GM19463 (cell line): ENCODE measurements at regions not wholly inside any gene's neighbourhood (a gene's known extent, or its start where the extent isn't known, plus 50 kb on each side); places are given as distances from the start of the nearest gene placed in this dataset.

ENCODE experiments used
- ATAC-seq: cut with Tn5 transposase; IDR thresholded peaks from one replicate; pipeline ENCODE4 v1.9.1; 2021; ENCODE audit warnings: mild to moderate bottlenecking, moderate library complexity; ENCODE audit not compliant: unreplicated experiment

DNA sequence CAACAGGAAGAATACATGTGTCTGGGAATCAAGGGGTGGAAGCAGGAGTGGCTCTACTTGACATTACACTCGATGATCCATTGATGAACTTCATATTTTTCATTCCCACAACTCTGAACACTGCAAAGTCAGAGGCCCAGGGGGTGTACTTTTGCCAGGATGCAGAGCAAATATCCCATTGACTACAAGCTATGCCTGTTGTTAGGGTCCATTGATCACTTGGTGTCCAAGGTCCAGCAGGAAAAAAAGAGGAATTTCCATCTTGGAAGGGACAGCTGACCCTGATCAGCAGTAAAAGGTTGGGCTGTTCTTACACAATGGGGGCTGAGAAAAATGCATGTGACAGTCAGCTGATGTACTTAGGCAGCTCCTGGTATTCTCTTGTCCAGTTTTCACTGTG, 118.5 kb upstream of the MAP1B start:
- no peak for ATAC-seq

DNA sequence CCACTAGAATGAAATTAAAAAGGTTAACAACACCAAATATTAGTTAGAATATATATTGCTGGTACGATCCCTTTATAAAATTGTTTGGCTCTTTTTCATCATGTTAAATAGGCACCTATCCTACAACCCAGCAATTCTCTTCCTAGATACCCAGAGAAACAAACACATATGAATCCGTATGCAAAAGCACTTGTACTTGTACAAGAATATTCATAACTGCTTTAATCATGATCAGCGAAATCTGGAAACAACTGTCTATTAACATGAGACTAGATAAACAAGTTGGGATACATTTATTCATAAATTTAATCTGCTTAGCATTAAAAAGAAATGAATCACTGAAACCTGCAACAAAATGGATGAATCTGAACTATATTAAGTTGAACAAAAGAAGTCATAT, 113.7 kb upstream of the MAP1B start:
- ATAC-seq = no peak

- no peak for ATAC-seq
Measured at GRCh38 chr5:71996789-71997188, 110.5 kb upstream of the MAP1B start.

DNA sequence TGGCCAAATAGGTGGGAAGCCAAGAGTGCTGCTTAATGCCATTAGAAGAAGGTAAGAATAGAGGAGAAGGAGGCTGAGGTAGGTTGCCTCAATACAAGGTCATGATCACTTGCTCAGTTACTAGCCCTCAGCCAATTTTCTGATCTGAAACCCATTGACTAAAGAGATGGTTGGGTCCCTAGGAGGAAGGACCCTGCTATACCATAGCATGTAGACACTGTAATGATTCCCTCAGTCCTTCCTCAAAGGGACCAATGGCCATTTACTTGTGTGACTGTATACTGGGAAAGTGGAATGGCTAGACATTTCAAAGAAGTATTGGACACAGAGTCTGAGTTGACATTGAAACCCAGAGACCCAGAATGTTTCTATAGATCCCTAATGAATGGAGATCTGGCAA, 108.5 kb upstream of the MAP1B start:
- ATAC-seq = no peak

DNA sequence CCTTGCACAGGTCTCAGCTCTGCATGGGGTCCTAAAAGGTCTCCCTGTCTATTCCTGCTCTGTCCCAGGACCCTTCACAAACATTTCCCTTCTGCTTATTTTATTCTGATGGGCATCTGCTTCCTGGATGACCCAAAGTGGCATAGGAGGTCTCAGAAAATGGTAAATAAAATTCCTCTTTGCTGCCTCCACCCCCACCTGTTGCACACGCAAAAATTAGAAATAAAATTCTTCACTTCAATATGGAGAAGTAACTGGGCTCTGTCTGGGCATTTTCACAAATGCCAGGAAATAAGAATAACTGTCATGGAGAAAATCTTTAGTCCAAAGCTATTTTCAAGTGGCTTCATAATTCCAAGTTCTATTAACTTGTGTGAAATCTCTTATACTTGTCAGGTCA, 106.6 kb upstream of the MAP1B start:
- no peak for ATAC-seq

- no peak for ATAC-seq
Measured at GRCh38 chr5:72005671-72006070, 101.6 kb upstream of the MAP1B start.

- ATAC-seq = no peak
Measured at GRCh38 chr5:72006361-72006760, 100.9 kb upstream of the MAP1B start.

DNA sequence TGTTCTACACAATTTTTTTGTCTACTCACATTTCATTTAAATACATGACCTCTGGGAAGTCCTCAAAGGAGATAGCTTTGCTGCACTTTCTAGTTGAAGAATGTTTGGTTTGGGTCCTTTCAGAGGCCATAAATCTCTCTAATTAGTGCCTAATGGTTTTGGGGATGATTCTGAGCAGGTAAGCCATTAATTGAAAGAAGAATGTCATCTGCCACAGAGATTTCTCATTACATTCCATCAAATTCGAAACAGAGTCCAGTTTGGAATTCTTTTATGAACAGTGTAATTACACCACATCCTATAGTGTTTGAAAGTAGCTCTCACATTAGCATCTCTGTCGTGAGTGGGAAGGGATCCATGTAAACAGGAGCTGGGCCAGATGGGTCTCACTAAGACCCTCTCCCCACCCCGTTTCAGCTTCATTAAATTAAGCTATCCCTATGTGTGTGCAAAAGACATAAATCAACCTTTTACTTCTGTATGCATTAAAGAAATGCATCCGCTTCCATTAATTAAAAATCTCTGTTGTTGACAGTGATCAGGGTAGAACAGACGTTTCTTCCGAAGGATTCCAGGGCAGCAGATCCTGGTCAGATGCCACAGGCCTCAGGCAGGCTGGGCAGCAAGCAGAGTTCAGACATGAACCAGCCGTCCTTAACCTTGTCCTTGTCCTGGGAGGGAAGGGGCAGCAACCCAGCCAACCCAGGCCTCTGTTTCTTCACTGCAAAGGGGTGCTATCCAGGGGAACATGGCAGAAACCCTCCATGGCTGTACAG, 99.8 kb upstream of the MAP1B start:
- no peak for ATAC-seq

GRCh38 chr5:72009280-72009679, 98.0 kb upstream of the MAP1B start:
- ATAC-seq = no peak

DNA sequence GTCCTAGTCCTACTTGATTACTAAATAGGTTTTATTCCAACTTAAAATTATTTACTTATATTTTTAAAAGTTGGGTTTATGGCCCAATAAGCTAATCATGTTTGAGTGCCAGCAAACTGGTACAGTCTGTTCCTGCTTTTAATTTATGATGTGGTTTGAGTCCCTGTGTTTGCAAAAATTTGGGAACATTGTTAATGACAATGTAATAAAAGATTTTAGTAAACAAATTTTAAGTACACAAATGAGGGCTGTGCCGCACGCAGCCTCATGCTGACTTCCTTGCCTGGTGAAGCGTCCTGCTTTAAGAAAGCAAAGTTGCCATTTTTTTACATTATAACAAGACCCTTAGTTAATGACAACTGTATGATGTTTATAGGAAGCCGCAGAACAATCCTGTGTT, 96.8 kb upstream of the MAP1B start:
- ATAC-seq = no peak

- no peak for ATAC-seq
Measured at GRCh38 chr5:72012906-72013305, 94.4 kb upstream of the MAP1B start.

DNA sequence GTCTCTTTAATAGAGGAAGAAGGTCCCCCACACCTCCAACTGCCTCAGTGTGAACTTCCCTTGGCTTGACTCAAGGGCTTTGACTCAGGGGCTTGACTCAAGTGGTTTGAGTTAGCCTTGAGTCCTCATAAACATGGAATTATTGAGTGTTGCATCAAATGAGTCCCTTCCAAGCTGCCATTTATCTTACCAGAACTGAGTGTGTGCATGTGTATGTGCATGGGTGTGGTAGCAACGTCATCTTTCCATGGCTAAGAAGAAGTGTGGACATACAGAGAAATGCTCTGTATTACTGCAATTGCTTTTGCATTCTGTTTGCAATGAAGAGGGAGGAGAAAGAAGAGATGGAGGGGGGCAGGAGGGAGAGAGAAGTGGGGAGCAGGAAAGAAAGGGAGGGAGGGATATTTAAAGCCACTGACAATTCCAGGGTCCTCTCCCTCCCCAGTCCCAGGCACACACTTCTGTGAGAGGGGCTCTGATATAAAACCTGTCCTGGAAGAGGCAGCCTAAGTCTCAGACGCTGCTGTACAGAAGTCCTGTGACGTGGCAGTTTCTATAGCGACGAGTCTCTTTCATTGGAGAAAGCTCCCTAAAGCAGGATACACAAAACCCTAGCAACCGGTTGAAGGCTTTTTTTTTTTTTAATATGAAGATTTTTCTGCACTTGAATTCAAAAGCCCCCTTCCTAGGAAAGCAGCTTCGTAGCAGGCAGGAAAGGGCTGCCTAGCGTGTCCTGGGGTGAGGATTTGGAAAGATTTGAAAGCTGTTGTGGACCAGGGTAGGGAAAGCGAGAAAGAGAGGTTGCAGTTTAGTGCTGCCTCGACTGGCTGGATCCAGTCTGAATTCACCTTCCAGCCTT, 93.3 kb upstream of the MAP1B start:
- ATAC-seq = no peak

GRCh38 chr5:72015103-72015548, 92.1 kb upstream of the MAP1B start:
- ATAC-seq = no peak

GRCh38 chr5:72018143-72018803, 89.0 kb upstream of the MAP1B start:
- no peak for ATAC-seq

GRCh38 chr5:72020161-72020983, 86.9 kb upstream of the MAP1B start:
- no peak for ATAC-seq

DNA sequence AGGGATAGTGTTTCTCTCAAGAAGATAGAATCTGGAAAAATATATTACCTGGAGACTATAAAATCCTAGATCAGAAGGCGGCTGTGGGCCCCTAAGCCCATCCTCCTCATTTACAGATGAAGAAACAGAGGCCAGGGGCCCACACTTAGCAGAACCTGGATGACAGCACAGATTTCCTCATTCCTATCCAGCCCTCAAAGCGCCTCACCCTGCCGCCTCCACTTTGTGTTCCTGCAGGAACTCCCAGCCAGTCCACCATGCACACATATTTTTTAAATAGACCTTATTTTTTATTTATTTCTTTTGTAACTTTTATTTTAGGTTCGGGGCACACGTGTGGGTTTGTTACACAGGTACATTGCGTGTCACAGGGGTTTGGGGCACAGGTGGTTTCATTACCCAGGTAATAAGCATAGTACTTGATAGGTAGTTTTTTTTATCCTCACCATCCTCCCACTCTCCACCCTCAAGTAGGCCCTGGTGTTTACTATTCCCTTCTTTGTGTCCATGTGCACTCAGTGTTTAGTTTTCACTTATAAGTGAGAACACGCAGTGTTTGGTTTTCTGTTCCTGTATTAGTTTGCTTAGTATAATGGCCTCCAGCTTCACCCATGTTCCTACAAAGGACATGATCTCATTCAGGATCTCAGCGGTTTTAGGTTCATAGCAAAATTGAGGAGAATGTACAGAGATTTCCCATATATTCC, 85.5 kb upstream of the MAP1B start:
- ATAC-seq = no peak

- no peak for ATAC-seq
Measured at GRCh38 chr5:72028382-72028781, 78.9 kb upstream of the MAP1B start.

GRCh38 chr5:72030237-72030636, 77.0 kb upstream of the MAP1B start:
- ATAC-seq = no peak

DNA sequence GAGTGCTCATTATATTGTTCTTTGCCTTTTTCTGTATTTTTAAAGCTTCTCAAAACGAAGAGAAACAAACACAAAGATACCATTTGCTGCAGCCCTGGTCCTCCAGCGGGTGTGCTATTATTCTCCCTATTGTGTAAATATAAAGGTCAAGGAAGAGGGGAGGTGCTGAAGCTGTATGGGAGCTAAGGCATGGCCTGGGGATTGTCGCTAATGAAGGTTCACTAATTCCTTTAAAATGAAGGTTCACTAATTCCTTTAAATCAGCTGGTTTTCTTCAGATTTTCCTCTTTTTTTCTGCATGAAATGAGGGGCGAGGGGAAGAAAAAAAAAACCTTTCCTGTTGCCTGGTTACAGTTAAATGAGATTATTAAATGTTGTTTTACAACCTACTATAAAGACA, 74.5 kb upstream of the MAP1B start:
- ATAC-seq = no peak

- no peak for ATAC-seq
Measured at GRCh38 chr5:72034770-72035169, 72.5 kb upstream of the MAP1B start.
